Left lung (tissue), 4 donors: ENCODE measurements at regions not wholly inside any gene's neighbourhood (a gene's known extent, or its start where the extent isn't known, plus 50 kb on each side); places are given as distances from the start of the nearest gene placed in this dataset.

Experiments used
- ATAC-seq: fragments of 200-7000 bp; cut with Tn5 transposase; one replicate; pipeline ENCODE4 v1.9.1; 2020; ENCODE audit warnings: moderate library complexity
- DNase-seq, 4 donors: peaks; one replicate each; pipeline ENCODE4 v3.0.0-alpha.2; 2013 to 2020
- H3K27ac ChIP-seq, 2 donors: fragments of 200-600 bp; sonication (generic) in 1 of 2; one replicate each; pipeline versions ENCODE4 v1.5.0 to v1.8.0; 2020 to 2021
- H3K27me3 ChIP-seq, 2 donors: fragments of 200-600 bp; sonication (generic) in 1 of 2; one replicate each; pipeline versions ENCODE4 v1.5.0 to v1.8.0; 2020 to 2021
- H3K36me3 ChIP-seq, 2 donors: fragments of 200-600 bp; sonication (generic) in 1 of 2; one replicate each; pipeline versions ENCODE4 v1.5.0 to v1.8.0; 2020 to 2021
- H3K4me1 ChIP-seq, 2 donors: fragments of 200-600 bp; one replicate each; pipeline ENCODE4 v1.8.0; 2021
- H3K4me3 ChIP-seq, 2 donors: fragments of 200-600 bp; sonication (generic) in 1 of 2; one replicate each; pipeline versions ENCODE4 v1.5.0 to v1.8.0; 2020 to 2021; ENCODE audit warnings: mild to moderate bottlenecking in 1 of 2
- H3K9me3 ChIP-seq, 2 donors: fragments of 200-600 bp; sonication (generic) in 1 of 2; one replicate each; pipeline versions ENCODE4 v1.5.0 to v1.8.0; 2020 to 2021
- intact Hi-C, 2 donors: fragments of 100-400 bp; cut with DNase I; formaldehyde crosslinking; loops; one replicate each; pipeline versions ENCODE4 v1.11.2 to v1.14.2; 2022
- TF ChIP-seq, protein P1 (sequence below), 2 donors: fragments of 200-600 bp; sonication (generic) in 1 of 2; IDR thresholded peaks; one replicate each; pipeline versions ENCODE4 v1.5.0 to v1.8.0; 2021; ENCODE audit warnings: antibody characterized with exemption in 2 of 2
- donor health status: DM: no; HTN: yes; CAD: no.
- donor health status: DM: no; HTN: no; CAD: no.

DNA sequence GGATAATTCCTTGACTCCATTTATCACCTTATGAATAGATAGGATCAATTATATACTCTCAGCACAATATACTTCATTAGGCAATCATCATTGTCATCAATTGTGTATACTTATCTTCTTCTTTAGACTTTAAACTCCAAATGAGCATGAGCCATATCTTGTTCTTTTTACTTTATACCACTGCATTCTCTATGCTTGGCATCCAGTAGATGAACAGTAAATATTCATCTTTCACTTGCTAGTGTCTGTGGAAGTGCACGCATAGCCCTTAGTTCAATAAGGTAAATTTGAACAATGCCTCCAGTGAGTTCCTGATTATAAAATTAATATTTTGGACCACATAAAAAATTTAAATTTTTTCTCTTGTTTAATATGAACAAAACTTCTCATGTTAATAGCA is 172.3 kb upstream of the SPRY2 start:
- TF ChIP-seq, protein P1, sequence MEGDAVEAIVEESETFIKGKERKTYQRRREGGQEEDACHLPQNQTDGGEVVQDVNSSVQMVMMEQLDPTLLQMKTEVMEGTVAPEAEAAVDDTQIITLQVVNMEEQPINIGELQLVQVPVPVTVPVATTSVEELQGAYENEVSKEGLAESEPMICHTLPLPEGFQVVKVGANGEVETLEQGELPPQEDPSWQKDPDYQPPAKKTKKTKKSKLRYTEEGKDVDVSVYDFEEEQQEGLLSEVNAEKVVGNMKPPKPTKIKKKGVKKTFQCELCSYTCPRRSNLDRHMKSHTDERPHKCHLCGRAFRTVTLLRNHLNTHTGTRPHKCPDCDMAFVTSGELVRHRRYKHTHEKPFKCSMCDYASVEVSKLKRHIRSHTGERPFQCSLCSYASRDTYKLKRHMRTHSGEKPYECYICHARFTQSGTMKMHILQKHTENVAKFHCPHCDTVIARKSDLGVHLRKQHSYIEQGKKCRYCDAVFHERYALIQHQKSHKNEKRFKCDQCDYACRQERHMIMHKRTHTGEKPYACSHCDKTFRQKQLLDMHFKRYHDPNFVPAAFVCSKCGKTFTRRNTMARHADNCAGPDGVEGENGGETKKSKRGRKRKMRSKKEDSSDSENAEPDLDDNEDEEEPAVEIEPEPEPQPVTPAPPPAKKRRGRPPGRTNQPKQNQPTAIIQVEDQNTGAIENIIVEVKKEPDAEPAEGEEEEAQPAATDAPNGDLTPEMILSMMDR (IDR thresholded peaks at IDR 0.05): no peak
- no peaks in the 10 kb centered on the region for H3K36me3 ChIP-seq
- intact Hi-C loops: no loop called here
- H3K27ac ChIP-seq: no peak overlapping the region
- DNase-seq (no peak), ATAC-seq (no peak)
- peaks cover 0 to 9% of the 10 kb centered on the region in 2 donors for H3K9me3 ChIP-seq
- H3K4me1 ChIP-seq: no peaks in the 10 kb centered on the region
- no peaks in the 10 kb centered on the region for H3K27me3 ChIP-seq
- H3K4me3 ChIP-seq: no peak overlapping the region

DNA sequence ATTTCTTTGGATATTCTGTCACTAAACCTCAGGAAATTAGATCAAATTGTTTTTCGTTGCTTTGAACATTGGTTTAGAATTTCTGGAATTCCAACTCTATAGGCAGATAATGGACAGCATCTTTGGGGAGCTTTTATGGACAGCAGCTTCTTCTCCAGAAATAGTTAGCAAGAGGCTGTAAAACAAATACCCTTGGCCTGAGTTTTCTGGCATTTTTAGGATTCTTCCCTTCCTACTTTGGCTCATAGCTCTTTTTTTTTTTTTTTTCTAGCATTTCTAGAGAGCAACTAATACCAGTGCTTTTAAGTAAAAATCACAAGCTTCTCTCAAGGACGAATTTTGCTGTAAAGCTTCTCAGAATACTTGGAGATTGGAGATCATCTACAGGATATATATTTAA is 169.8 kb upstream of the SPRY2 start:
- Histone ChIP-seq H3K9me3 (peaks cover 0 to 12% of the 10 kb centered on the region in 2 donors), H3K27me3 (no peaks in the 10 kb centered on the region), H3K4me3 (no peak overlapping the region), H3K36me3 (no peaks in the 10 kb centered on the region), H3K4me1 (no peaks in the 10 kb centered on the region), H3K27ac (no peak overlapping the region)
- intact Hi-C loops: no loop called here
- no peak for DNase-seq
- TF ChIP-seq, protein P1 (IDR thresholded peaks at IDR 0.05): no peak
- no peak for ATAC-seq

DNA sequence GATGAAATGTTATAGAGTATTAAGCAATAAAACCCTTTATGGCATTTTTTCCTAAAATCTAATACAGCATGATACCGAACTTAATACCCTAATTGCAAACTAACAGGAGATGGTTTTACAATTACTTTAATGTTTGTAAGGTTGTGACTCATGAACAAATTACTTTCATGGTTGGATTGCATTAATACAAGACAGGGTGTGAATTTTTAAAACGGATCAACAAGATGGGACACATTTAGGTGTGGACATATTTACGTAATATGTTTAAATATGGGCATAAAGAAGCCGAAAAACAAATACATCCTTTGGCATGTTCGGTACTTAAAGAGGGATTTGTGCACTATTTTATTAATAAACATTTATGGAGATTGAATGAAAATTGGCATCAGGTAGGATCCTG is 168.3 kb upstream of the SPRY2 start:
- no peaks in the 10 kb centered on the region for H3K4me1 ChIP-seq
- intact Hi-C loops: no loop called here
- H3K9me3 ChIP-seq: peaks cover 0 to 12% of the 10 kb centered on the region in 2 donors
- H3K4me3 ChIP-seq: no peak overlapping the region
- no peak overlapping the region for H3K27ac ChIP-seq
- DNase-seq: no peak
- no peaks in the 10 kb centered on the region for H3K36me3 ChIP-seq
- ATAC-seq: no peak
- TF ChIP-seq, protein P1 (IDR thresholded peaks at IDR 0.05): no peak
- no peaks in the 10 kb centered on the region for H3K27me3 ChIP-seq

DNA sequence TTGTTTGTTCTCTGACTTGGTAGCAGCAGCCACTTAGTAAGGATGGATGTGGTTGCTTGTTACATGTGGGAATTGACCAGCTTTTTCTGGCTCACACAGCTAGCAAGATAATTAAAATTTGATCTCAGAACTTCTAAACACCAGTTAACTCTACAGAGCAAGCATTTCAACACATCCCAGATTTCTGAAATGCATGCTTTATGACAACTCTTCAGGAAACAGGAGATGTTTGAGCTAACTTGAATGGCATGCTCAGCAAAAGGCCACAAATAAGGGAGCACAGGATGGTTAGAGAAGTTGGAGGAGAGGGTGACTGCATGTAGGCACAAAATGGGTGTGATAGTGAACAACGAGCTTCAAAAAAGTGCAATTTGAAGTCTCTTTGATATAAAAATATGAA is 167.1 kb upstream of the SPRY2 start:
- TF ChIP-seq, protein P1 (IDR thresholded peaks at IDR 0.05): no peak
- intact Hi-C loops: no loop called here

DNA sequence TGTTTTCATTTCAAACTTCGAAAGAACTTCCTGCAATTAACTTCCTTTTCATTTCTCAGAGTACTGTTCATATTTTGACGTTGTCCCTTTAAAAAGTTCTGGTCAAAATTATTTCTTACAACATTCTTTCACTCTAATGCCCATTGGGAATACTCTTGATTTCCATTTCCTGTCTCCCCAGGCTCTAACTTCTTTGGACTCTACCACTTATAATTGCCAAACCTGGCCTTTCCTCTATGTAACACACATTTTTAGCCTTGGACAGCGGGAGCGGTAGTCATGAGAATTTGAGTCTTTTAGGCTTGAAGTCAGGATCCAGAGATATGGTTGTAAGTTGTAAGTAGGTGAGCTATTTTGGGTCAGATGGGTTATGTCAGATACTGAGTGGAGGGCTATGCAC is 163.5 kb upstream of the SPRY2 start:
- Histone ChIP-seq H3K4me1 (no peaks in the 10 kb centered on the region), H3K4me3 (no peak overlapping the region), H3K36me3 (no peaks in the 10 kb centered on the region), H3K27me3 (no peaks in the 10 kb centered on the region), H3K9me3 (peaks cover 0 to 16% of the 10 kb centered on the region in 2 donors), H3K27ac (no peak overlapping the region)
- intact Hi-C loops: no loop called here
- ATAC-seq: no peak
- TF ChIP-seq, protein P1 (IDR thresholded peaks at IDR 0.05): no peak
- DNase-seq: no peak

More for the DNA sequence above, 167.1 kb upstream of the SPRY2 start:
- ATAC-seq (no peak), DNase-seq (no peak)
- no peaks in the 10 kb centered on the region for H3K4me1 ChIP-seq
- H3K27ac ChIP-seq: no peak overlapping the region
- H3K9me3 ChIP-seq: peaks cover 0 to 16% of the 10 kb centered on the region in 2 donors
- H3K27me3 ChIP-seq: no peaks in the 10 kb centered on the region
- no peaks in the 10 kb centered on the region for H3K36me3 ChIP-seq
- no peak overlapping the region for H3K4me3 ChIP-seq
